GM12872 (cell line): ENCODE measurements at regions not wholly inside any gene's neighbourhood (a gene's known extent, or its start where the extent isn't known, plus 50 kb on each side); places are given as distances from the start of the nearest gene placed in this dataset.

Experiments
- CTCF ChIP-seq: IDR thresholded peaks from 3 replicates; pipeline ENCODE4 v1.5.1; 2011; ENCODE audit warnings: low read depth, mild to moderate bottlenecking, low read length, moderate library complexity; ENCODE audit not compliant: insufficient read depth

GRCh38 chr21:41565550-41565949, 57.6 kb upstream of the TMPRSS2 start:
- TF ChIP-seq CTCF = no peak

GRCh38 chr21:41564871-41565274, 56.9 kb upstream of the TMPRSS2 start:
- TF ChIP-seq CTCF = no peak

GRCh38 chr21:41562101-41563000, 54.4 kb upstream of the TMPRSS2 start:
- TF ChIP-seq CTCF = no peak

GRCh38 chr21:41561701-41562100, 53.7 kb upstream of the TMPRSS2 start:
- no peak for TF ChIP-seq CTCF

GRCh38 chr21:41560661-41561158, 52.8 kb upstream of the TMPRSS2 start:
- TF ChIP-seq CTCF = no peak

- no peak for TF ChIP-seq CTCF
Measured at GRCh38 chr21:41559658-41560631, 52.0 kb upstream of the TMPRSS2 start.

GRCh38 chr21:41558842-41559241, 50.9 kb upstream of the TMPRSS2 start:
- no peak for TF ChIP-seq CTCF
